ENCODE measurements at regions not wholly inside any gene's neighbourhood (a gene's known extent, or its start where the extent isn't known, plus 50 kb on each side); places are given as distances from the start of the nearest gene placed in this dataset.

DNA sequence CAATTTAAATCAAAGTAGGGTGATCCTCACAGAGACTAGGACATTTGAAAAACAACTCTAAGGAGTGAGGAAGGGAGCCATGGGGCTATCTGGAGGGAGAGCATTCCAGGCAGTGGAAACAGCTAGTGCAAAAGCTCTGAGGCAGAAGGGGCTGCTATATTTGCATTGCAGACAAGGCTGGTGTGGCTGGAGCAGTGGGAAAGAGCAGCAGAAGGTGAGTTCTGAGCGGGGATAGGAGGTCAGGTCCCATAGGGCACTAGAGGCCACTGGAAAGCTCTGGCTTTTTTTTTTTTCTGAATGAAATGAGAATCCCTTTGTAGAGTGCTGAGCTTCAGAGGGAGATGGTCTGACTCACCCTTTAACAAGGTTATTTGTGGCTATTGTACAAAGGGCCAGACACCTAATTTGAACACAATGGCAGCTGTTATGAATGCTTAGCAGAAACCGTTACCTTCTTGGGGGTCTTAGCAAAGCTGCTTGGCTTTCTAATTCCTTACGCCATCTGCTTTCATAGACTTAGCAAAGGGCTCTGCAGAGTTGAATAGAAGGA is 291.6 kb downstream of the BUD13 start:
- no peak for DNase-seq (ENCODE audit: low read depth in 2 of 2, low spot score in 1 of 2)

DNA sequence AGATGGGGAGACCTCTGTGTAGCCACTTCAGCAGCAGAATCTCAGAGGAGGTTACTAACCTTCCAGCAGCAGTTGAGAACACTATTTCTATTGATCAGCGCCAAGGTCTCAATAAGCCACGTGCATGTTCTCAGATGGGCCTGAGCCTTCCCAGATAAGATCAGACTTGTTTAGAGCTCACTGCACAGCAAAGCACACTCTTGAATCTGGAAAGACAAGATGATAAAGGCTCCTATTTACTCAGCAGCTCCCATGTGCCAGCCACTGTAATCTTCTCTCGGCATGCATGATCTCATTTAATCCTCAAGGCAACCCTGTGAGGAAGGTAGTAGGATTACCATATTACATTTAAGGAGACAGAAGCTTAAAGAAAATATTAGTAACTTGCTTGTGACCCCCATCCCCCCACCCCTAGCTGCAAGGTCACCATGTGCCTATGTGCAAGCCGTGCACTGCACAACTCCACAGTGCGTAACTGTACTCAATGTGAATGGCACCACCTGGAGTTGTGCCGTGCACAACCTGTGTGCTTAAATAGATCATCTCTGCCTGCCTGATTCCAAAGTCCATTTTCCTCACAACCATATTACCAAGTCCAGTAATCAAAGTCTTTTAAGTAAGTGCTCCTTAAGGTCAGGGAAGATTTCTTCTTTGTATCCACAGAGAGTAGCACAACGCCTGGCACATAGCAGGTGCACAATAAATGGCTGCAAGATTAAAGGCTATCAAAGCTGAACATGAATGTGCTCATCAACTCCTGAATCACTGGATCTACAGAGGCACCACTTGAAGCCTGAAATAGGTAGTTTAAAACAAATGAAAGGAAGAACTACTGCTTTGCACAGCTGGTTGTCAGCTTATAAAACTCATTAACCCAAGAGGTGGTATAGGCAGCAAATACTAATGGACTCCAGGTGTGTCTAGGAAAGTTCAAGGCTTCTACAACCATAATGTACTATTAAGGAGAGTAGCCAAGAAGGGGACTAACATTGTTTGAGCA is 293.8 kb downstream of the BUD13 start:
- DNase-seq (ENCODE audit: low read depth in 2 of 2, low spot score in 1 of 2), result no peak

DNA sequence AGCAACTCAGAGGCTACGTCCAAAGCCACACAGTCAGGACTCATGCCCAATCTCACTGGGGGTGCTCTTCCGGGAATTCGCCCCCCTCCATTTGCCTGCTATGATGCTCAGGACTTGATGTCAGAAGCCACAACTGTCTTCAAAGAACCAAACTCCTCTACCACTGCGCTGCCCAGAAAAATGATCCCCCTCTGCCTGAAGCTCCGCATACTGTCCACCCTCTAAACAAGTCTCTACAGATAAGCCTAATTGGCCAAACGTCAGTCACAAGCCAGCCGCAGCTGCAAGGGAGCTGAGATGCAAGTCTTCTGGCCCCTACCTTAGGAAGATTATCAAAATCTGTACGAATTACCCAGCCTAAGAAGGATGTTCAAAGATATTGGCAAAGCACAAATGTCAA is 294.6 kb downstream of the BUD13 start:
- no peak for DNase-seq (ENCODE audit: low read depth in 2 of 2, low spot score in 1 of 2)

DNA sequence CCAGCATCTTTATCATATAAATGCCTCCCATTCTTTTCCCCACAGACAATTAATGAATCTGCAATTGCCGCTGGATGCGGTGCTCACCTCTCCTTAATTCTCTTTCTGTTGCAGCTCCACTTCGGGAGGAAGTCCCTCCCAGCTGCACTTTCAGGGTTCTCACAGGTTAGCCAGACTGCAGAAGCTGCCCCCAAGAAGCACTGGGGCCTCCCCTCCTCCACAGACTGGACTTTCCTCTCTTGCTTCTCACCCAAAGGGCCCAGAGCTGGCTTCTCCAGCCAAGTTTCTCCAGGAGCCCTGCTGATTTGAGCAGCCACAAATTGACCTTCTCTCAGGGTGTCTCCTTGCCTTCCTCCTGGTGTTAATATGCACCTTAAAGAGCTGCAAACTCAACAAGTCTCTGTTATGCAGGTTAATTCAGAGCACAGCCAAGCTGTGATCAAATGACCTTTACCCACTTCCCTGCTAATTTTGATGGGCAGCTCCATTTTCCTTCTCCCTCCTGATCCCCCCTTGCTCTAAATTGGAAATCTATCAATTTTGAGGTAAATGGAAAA is 298.9 kb downstream of the BUD13 start:
- DNase-seq (ENCODE audit: low read depth in 2 of 2, low spot score in 1 of 2), result no peak

DNA sequence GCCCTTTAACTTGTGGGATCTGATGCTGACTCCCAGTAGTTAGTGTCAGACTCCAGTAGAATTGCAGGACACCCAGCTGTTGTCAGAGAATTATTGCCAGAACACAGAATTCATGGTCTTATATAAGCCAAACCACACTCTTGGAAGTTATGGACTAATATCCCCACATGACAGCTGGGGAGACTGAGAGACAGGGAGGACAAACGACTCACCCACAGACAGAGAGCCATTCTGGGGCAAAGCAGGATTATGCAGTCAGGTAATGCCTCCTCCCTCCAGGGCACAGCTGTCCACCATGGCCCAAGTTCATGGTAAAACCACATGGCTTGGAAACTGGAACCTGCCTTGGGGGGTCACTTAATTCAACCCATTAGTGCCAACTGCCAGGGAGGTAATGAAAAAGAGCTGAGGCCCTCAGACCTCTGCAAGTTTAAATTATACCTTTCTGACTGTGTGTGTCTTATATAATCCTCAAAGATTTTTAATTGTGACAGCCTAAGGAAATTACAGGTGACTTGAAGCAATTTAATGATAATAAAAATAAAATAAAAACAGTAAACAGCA is 299.5 kb downstream of the BUD13 start:
- no peak for DNase-seq (ENCODE audit: low read depth in 2 of 2, low spot score in 1 of 2)

DNA sequence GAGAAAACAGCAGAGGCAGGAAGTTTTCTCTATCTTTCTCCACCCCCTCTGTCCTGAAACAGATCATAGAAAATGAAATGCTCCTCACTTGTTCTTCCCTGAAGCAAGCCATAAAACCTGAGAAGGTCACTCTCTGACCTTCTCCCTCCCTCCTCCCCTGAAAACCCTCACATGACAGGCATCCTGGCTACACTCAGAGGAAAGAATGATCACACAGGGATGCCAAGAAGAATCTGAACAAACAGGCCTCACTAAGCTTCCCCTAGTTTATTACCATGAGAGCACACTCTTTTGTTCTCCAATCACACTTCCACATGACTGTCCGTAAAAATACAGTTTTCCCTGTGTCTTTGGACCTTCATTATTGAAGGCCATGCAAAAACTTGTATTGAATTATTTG is 300.1 kb downstream of the BUD13 start:
- no peak for DNase-seq (ENCODE audit: low read depth in 2 of 2, low spot score in 1 of 2)

DNA sequence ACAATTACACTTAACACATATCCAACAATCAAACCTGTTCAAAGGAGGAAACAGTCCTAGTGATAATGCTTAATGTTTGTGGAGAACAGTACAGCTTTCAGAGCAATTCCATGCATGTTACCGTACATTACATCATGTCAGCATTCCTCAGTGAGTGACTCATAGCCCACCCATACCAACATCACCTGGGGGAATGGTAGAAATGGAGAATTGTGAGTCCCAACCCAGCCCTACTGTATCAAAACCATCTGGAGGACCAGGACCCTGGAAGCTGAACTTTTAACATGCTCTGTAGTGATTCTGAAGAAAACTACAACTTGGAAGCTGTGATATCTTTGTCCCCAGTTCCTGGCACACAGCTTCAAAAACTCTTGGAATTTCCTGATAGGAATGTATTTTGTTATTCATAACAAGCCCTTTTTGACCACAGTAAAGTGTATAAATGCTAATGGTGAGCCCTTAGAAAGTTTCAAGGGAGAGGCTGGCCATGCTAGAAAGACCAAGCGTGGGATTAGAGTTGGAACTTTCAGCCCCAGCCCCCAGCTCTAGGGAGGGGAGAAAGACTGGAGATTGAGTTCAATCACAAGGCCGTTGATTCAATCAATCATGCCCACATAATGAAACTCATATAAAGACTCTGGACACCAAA is 301.1 kb downstream of the BUD13 start:
- DNase-seq (ENCODE audit: low read depth in 2 of 2, low spot score in 1 of 2), result no peak

DNA sequence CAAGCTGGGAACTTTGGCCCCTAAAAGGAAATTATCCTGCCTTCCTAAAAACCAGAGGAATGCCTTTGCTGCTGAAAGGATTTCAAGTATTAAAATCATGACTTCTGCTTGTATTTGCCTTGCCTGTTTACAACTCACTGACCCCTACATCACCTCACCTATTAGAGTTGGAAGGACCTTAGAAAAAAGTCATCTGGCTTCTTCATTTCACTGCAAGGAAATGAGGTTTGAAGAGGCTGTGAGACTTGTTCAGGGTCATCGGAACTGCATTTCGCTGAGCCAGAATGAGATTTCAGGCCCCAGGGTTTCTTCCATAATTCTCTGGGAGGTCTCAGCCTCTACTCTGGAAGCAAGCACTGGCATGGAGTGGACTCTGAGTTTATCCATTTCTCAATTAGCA is 304.1 kb downstream of the BUD13 start:
- no peak for DNase-seq (ENCODE audit: low read depth in 2 of 2, low spot score in 1 of 2)

DNA sequence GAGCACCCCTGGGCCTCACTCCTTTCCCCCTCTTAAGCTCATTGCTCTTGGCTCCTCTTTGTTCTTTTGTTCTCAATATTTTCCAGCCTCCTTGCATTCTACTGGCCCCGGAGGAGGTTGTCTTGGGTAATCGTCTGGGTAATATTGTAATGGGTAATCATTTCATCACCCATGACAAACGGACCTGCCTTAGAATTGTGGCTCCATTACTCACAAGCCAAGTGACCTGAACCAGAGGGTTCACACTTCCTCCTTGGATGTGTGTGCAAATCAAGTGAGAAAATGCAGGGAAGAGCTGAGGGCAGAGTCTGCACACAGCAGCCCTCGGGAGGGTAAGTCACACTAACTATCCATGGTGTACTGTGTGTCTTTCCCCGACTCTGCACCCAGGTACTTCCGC is 305.0 kb downstream of the BUD13 start:
- no peak for DNase-seq (ENCODE audit: low read depth in 2 of 2, low spot score in 1 of 2)

DNA sequence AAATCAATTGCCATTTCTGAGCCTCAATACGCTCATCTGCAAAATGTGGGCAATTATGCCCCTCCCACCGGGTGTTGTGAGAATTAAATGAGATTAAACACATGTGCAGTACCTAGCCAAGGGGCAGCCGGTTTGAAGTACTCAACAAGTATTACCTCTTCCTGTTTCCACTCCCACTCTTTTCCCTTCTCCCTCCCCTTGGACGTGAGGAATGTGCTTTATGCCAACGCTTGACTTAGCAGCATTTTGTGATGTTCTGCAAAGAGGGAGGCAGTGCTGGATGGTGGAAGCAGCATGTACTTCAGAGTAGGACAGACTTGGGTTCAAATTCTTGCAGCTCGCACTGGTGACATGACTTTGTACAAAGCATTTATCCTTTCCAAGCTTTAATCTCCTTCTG is 306.0 kb downstream of the BUD13 start:
- DNase-seq (ENCODE audit: low read depth in 2 of 2, low spot score in 1 of 2), result no peak

DNA sequence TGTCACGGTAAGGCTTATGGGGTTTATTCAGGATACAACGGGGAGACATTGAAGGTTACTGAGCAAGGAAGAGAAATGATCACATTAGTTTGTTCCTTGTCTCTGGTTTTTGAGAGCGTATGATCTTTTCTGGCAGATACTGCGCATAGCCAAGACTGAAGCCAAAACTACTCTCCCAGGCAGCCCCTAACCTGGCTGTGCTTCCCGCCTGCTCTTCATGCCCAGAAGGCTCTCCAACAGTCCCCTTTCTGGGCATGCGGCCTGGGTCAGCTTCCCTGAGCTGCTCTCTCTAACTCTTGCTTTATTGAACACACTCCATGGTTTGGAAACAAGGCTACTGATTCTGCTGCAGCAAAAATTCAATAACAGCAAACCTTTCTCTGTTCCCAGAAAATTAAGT is 306.6 kb downstream of the BUD13 start:
- no peak for DNase-seq (ENCODE audit: low read depth in 2 of 2, low spot score in 1 of 2)

DNA sequence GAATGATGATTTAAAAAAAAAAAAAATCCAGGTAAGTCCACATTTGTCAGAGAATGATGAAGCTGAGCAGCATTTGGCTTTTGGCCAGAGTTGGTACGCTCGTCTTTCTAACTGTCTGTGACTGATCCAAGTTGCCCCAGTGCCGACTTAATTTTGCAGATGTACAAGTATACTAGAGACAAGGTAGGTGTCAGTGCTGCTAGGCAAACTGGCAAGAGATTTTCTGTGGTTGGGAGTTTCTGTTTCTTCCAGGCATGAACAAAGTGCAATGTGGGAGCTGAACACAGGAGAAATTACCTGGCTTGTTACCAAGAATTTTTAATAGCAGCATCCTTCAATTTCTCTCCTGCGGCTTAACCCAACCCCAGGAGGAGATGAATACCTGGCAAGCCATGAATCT is 307.7 kb downstream of the BUD13 start:
- DNase-seq (ENCODE audit: low read depth in 2 of 2, low spot score in 1 of 2), result no peak

DNA sequence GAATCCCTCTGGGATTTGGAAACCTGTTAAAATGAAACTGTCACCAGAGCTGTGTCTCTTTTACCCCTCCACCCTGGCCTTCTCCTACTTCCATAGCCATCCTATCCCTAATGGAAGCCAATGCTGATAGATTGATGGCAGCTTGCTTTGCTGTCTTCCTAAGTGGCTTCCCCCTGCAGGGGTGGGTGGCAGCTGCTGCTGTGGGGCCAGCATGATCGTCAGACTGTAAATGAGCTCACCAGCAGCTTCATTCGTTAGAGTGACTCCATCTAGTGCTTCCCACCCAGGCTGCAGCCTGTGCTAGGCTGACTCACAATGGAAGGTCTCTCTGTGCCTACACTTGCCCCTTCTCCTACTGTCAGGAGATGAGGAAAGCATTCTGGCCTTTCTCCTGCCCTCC is 311.0 kb downstream of the BUD13 start:
- no peak for DNase-seq (ENCODE audit: low read depth in 2 of 2, low spot score in 1 of 2)

DNA sequence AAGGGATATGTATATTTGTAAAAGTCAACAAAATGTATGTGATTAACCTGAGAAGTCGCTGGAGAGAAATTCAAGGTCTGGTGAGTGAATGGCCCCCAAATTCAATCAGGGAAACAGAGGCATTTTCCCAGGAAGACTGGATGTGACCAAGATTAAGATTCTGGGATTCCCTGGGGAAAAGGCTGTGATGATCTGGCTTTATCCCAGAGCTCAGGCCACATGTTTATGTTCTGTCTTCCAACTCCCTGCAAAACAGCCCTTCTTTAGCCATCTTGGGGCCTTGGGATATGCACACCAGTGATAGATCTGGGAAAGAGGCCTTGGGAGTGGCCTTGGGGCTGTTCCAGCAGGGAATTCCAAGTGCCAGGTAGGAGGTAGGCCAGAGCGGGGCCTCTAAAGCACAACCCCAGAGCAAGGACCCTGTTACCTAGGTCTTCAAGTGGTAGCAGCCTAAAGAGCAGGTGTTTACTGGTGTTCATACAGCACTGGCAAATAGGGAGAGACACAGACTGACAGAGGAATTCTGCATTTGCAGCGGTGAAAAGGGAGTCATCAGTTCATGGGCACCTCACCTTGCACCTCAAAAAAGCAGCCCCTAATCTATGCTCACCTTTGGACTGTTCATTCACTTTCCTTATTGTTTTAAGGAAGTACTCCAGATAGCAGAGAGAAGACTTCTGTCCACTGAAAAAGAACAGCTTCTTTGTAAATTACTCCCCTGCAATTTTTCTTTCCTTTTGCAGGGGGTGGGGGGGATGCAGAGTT is 312.4 kb downstream of the BUD13 start:
- no peak for DNase-seq (ENCODE audit: low read depth in 2 of 2, low spot score in 1 of 2)

DNA sequence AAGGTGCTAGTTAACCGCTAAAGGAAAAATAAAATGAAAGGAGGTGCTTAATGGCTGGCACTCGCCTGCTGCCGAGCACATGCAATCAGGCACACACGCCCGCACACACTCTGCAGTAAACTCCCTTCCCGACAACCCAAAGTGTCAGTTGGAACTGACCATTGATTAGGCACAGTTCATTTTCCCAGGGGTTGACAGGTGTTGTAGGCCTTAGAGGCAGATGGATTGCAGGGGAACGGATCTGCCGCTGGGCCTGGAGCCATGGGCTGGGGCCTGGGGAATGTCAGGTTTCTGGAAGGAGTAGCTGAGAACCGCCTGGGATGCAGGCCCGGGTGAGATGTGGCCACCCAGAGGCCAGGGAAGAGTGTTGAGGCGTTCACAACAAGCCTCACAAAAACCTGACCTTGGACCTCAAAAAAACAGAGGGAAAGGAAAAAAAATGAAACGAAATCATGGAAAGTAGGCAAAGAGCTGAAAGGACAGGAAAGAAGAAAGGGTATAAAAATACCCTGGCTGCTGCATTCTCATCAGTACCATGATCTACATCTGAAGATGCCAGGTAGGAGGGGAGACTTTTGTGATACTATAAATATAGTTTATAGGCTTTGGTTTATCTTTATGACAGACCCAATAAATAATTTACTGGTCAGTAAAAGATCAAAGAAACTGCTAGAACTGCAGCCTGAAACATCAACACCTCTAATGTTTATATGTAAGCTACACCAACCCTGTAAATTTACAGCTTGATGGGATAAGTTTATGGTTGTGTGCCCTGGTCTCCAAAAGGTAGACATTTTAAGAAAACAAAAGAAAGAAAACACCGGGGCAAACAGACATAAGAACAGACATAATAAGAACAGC is 313.4 kb downstream of the BUD13 start:
- no peak for DNase-seq (ENCODE audit: low read depth in 2 of 2, low spot score in 1 of 2)

DNA sequence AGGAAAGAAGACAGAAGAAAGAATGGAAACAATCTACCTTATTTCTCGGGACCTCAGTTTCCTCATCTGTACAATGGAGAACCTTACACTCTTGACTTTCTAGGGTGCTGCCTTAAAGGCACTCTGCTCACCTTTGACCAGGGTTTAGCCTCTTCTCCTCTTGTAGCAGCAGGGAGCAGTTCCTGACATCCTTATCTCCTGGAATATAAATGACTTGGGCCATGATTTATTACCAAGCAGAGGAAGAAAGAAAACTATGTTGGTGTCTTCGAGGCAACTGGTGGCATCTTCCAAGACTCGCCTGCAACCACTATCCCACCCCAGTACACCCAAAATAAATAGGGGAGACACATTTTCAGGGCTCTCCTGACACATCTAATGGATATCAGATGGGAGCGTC is 314.2 kb downstream of the BUD13 start:
- DNase-seq (ENCODE audit: low read depth in 2 of 2, low spot score in 1 of 2), result no peak

DNA sequence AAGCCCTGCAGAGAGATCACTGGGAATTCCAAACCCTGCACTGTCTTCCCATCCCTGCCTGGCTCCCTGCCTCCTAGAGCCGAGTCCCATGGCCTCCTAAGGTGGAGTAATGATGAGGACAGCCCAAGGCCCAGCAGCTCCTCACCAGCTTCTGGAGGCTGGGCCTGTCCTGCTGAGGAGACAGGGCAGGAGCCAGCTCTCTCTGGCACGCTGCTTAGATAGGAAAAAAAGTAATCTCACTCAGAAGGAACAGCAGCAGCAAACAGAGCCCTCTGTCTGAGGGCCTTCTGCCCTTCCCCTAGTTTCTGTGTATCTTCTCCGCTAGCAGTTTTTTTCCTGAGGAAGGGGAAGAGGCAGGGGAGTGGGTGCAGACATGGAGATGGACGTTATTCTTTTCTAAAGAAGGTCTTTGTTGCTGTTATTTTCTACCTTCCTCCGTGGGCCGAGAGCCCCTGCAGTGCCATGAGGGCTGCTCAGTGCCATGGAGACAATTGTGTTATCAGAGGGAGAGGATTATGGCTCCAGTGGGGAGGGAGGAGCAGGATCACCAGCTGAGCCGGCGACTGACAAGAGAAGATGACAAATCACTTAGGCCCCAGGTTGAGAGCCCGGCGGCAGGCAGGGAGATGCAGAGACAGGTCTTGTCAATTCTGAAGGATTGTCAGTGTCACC is 315.3 kb downstream of the BUD13 start:
- DNase-seq (ENCODE audit: low read depth in 2 of 2, low spot score in 1 of 2), result no peak

DNA sequence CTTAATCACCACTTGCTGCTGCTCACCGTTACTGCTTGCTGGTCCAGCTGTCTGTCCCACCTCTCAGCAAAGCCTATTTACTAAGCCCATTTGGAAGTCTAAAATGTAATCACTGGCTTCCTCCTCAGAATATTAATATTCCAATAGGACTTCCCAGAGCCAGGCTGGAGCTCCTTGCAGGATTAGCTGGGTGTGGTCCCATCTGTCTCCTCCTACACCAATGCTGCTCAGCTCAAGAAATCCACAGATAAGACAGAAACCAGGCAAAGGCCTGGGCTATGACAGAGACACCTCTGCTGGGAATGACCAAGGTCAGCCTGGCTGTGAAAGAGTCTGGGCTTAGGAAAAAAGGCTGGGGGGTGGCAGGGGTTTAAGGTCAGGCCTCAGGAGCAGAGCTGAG is 317.8 kb downstream of the BUD13 start:
- no peak for DNase-seq (ENCODE audit: low read depth in 2 of 2, low spot score in 1 of 2)

DNA sequence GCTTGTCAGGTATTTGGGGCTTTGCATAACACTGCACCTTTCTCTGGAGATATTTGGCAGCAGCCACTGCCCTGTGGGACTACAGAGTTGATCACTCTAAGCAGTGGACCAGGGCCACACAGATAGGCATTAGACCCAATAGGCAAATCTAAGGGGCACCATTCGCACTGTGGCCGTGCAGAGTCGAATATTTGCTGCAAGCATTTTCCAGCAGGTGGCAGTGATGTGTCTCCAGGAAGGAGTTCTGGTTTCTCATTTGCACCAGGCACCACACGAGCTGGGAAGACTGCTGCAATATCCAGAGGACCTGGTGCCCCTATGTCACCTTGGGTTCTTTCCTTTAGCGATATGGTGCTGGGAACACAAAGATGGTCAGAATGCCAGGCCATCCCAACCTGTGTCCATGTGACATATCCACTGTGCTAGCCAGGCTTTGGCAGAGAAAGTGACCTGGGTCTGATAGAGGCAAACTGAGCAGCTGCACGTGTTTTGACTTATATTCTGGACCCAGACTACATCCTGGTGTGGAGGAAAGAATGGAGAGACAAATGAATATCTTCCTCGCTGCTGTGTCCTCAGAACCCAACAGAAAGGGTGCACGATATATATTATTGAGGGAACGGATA is 318.7 kb downstream of the BUD13 start:
- no peak for DNase-seq (ENCODE audit: low read depth in 2 of 2, low spot score in 1 of 2)
